HuH-7 (cell line): ENCODE measurements at regions not wholly inside any gene's neighbourhood (a gene's known extent, or its start where the extent isn't known, plus 50 kb on each side); places are given as distances from the start of the nearest gene placed in this dataset.

Experiments used
- DNase-seq: peaks from one replicate; pipeline ENCODE4 v3.0.0; 2011; ENCODE audit warnings: low spot score

GRCh38 chr10:117868151-117868550 lies 178.6 kb downstream of the RAB11FIP2 start:
- no peak for DNase-seq

- no peak for DNase-seq
Measured at GRCh38 chr10:117875793-117876192, 170.9 kb downstream of the RAB11FIP2 start.

GRCh38 chr10:117876210-117876609 lies 170.5 kb downstream of the RAB11FIP2 start:
- DNase-seq = no peak

- DNase-seq = no peak
Measured at GRCh38 chr10:117878626-117879025, 168.1 kb downstream of the RAB11FIP2 start.

GRCh38 chr10:117884093-117884492 lies 162.6 kb downstream of the RAB11FIP2 start:
- DNase-seq = no peak

GRCh38 chr10:117884592-117884991 lies 162.1 kb downstream of the RAB11FIP2 start:
- no peak for DNase-seq

- DNase-seq = no peak
Measured at GRCh38 chr10:117885206-117885829, 161.4 kb downstream of the RAB11FIP2 start.

GRCh38 chr10:117886766-117887165 lies 160.0 kb downstream of the RAB11FIP2 start:
- DNase-seq = no peak

- DNase-seq = no peak
Measured at GRCh38 chr10:117889664-117890063, 157.1 kb downstream of the RAB11FIP2 start.

- DNase-seq = no peak
Measured at GRCh38 chr10:117892681-117893220, 154.0 kb downstream of the RAB11FIP2 start.

- DNase-seq = no peak
Measured at GRCh38 chr10:117894339-117894738, 152.4 kb downstream of the RAB11FIP2 start.

GRCh38 chr10:117896517-117896916 lies 150.2 kb downstream of the RAB11FIP2 start:
- no peak for DNase-seq

- DNase-seq = no peak
Measured at GRCh38 chr10:117899181-117899683, 147.5 kb downstream of the RAB11FIP2 start.

- no peak for DNase-seq
Measured at GRCh38 chr10:117900280-117900679, 146.5 kb downstream of the RAB11FIP2 start.

GRCh38 chr10:117903854-117904253 lies 142.9 kb downstream of the RAB11FIP2 start:
- DNase-seq = no peak

- DNase-seq = no peak
Measured at GRCh38 chr10:117905404-117905803, 141.3 kb downstream of the RAB11FIP2 start.

- DNase-seq = no peak
Measured at GRCh38 chr10:117911684-117912083, 135.1 kb downstream of the RAB11FIP2 start.

GRCh38 chr10:117914334-117914733 lies 132.4 kb downstream of the RAB11FIP2 start:
- DNase-seq = no peak

- no peak for DNase-seq
Measured at GRCh38 chr10:117920956-117921355, 125.8 kb downstream of the RAB11FIP2 start.

GRCh38 chr10:117921421-117921820 lies 125.3 kb downstream of the RAB11FIP2 start:
- no peak for DNase-seq

GRCh38 chr10:117924820-117925219 lies 121.9 kb downstream of the RAB11FIP2 start:
- DNase-seq = no peak

- no peak for DNase-seq
Measured at GRCh38 chr10:117925369-117925768, 121.4 kb downstream of the RAB11FIP2 start.

GRCh38 chr10:117926491-117926890 lies 120.2 kb downstream of the RAB11FIP2 start:
- DNase-seq = no peak

- no peak for DNase-seq
Measured at GRCh38 chr10:117927332-117927731, 119.4 kb downstream of the RAB11FIP2 start.
